Endodermal cell (in vitro differentiated cells): ENCODE measurements at regions not wholly inside any gene's neighbourhood (a gene's known extent, or its start where the extent isn't known, plus 50 kb on each side); places are given as distances from the start of the nearest gene placed in this dataset.

Experiments
- DNase-seq: peaks from one replicate; pipeline ENCODE4 v3.0.0-alpha.2; 2017
- H3K27ac ChIP-seq: 2 replicates; pipeline ENCODE4 v1.5.1; 2013; ENCODE audit warnings: mild to moderate bottlenecking, low read depth, low read length, moderate library complexity
- H3K27me3 ChIP-seq: 2 replicates; pipeline ENCODE4 v1.6.1; 2013; ENCODE audit warnings: mild to moderate bottlenecking, low read length, moderate library complexity; ENCODE audit not compliant: insufficient read depth, control insufficient read depth, poor library complexity, severe bottlenecking
- H3K36me3 ChIP-seq: 2 replicates; pipeline ENCODE4 v1.7.0; 2013; ENCODE audit warnings: mild to moderate bottlenecking, low read length, moderate library complexity; ENCODE audit not compliant: control insufficient read depth, insufficient read depth
- H3K4me1 ChIP-seq: one replicate; pipeline ENCODE4 v1.7.0; 2013; ENCODE audit warnings: low read length; ENCODE audit not compliant: control insufficient read depth, insufficient read depth
- H3K4me3 ChIP-seq: 2 replicates; pipeline ENCODE4 v1.5.1; 2013; ENCODE audit warnings: mild to moderate bottlenecking, low read length, moderate library complexity
- H3K9ac ChIP-seq: 2 replicates; pipeline ENCODE4 v1.6.1; 2013; ENCODE audit warnings: mild to moderate bottlenecking, low read length, moderate library complexity; ENCODE audit not compliant: poor library complexity, severe bottlenecking; ENCODE audit errors: extremely low read depth
- H3K9me3 ChIP-seq: 2 replicates; pipeline ENCODE4 v1.6.1; 2013; ENCODE audit warnings: mild to moderate bottlenecking, low read length, moderate library complexity; ENCODE audit not compliant: control insufficient read depth
- H3K27ac Mint-ChIP-seq: 2 replicates; pipeline ENCODE4 v1.8.0; 2020; ENCODE audit warnings: mixed read lengths
- H3K27me3 Mint-ChIP-seq: 2 replicates; pipeline ENCODE4 v1.8.0; 2021; ENCODE audit warnings: mild to moderate bottlenecking, mixed read lengths; ENCODE audit not compliant: insufficient read depth
- H3K36me3 Mint-ChIP-seq: 2 replicates; pipeline ENCODE4 v1.8.0; 2020; ENCODE audit warnings: low read depth, mixed read lengths
- H3K4me1 Mint-ChIP-seq: 2 replicates; pipeline ENCODE4 v1.8.0; 2020; ENCODE audit warnings: mixed read lengths
- H3K4me3 Mint-ChIP-seq: 2 replicates; pipeline ENCODE4 v1.8.0; 2020; ENCODE audit warnings: mild to moderate bottlenecking, moderate library complexity, mixed read lengths
- H3K9me3 Mint-ChIP-seq: 2 replicates; pipeline ENCODE4 v1.8.0; 2020; ENCODE audit warnings: mild to moderate bottlenecking, mixed read lengths
- CTCF ChIP-seq: fragments of 200-600 bp; sonication (generic); conservative IDR thresholded peaks from 2 replicates; pipeline ENCODE4 v1.5.0; 2021; ENCODE audit warnings: antibody characterized with exemption, mild to moderate bottlenecking
- WGBS, 2 experiments: methylation state at CpG; one replicate each; pipeline versions ENCODE4 v1.1.5 to v1.1.7; 2013; ENCODE audit warnings: missing lambda C conversion rate in 2 of 2, mixed read lengths in 1 of 2; ENCODE audit not compliant: insufficient coverage in 1 of 2, insufficient read length in 1 of 2; 5-methylcytosine and 5-hydroxymethylcytosine counted together

DNA sequence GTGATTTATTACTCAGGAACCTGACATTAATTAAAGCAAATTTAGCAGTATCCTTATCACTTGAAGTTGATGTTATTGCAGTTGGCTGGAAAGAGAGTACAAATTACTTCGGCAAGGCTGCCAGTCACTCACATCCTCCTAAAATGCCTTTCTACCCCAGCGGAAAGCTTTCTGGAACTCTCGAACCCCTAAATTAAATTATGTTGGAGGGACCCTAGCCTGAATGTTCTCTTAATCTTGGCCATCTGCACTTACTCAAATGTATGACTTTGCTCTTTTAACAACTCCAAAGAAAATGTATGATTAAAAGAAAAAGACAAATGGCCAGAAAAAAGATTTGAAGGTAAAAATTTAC lies 242.6 kb upstream of the USP25 start:
- no peak overlapping the region for H3K27ac Mint-ChIP-seq
- H3K27me3 Mint-ChIP-seq = no peaks in the 10 kb centered on the region
- Histone ChIP-seq H3K27ac (no peak overlapping the region), H3K9me3 (no peaks in the 10 kb centered on the region), H3K4me1 (no peaks in the 10 kb centered on the region), H3K4me3 (no peak overlapping the region), H3K36me3 (no peaks in the 10 kb centered on the region), H3K9ac (no peak overlapping the region), H3K27me3 (no peaks in the 10 kb centered on the region)
- H3K4me1 Mint-ChIP-seq = no peaks in the 10 kb centered on the region
- 96 to 100% methylated on average over 2 to 3 of the region's 3 CpGs for WGBS, 2 experiments
- H3K36me3 Mint-ChIP-seq = no peaks in the 10 kb centered on the region
- DNase-seq = no peak
- no peak for TF ChIP-seq CTCF
- H3K9me3 Mint-ChIP-seq = no peaks in the 10 kb centered on the region
- H3K4me3 Mint-ChIP-seq = no peak overlapping the region

DNA sequence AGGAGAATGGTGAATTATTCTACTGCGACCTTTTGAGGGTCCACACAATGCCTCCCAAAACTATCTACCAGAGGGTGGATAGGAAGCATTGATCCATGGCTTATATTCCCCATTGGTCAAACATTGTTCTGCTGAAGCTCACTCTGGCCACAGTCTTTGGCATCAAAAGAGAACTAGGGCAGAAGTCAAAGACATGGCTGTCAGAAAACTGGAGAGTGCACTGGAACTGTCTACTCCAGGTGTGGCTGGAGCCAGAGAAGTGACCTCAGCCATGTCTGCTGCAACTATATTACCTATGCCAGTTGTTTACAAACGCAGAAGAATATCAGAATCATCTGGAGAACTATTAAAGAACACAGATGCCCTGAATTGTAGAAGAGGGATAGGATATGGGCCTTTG lies 238.7 kb upstream of the USP25 start:
- Histone ChIP-seq H3K27ac (no peak overlapping the region), H3K9me3 (no peaks in the 10 kb centered on the region), H3K27me3 (no peaks in the 10 kb centered on the region), H3K4me1 (no peaks in the 10 kb centered on the region), H3K4me3 (no peak overlapping the region), H3K9ac (no peak overlapping the region), H3K36me3 (no peaks in the 10 kb centered on the region)
- Mint-ChIP-seq H3K27ac (no peak overlapping the region), H3K36me3 (no peaks in the 10 kb centered on the region), H3K9me3 (no peaks in the 10 kb centered on the region), H3K27me3 (no peaks in the 10 kb centered on the region), H3K4me3 (no peak overlapping the region), H3K4me1 (no peaks in the 10 kb centered on the region)
- no peak for DNase-seq
- TF ChIP-seq CTCF = no peak
- 89 to 94% methylated on average over 2 of the region's 2 CpGs for WGBS, 2 experiments

GRCh38 chr21:15493646-15494045 lies 236.1 kb upstream of the USP25 start:
- H3K4me1 Mint-ChIP-seq = no peaks in the 10 kb centered on the region
- Histone ChIP-seq H3K4me3 (no peak overlapping the region), H3K9ac (no peak overlapping the region), H3K27me3 (no peaks in the 10 kb centered on the region), H3K36me3 (no peaks in the 10 kb centered on the region), H3K9me3 (no peaks in the 10 kb centered on the region), H3K27ac (no peak overlapping the region), H3K4me1 (no peaks in the 10 kb centered on the region)
- no peak overlapping the region for H3K27ac Mint-ChIP-seq
- DNase-seq = no peak
- no peaks in the 10 kb centered on the region for H3K27me3 Mint-ChIP-seq
- no peaks in the 10 kb centered on the region for H3K9me3 Mint-ChIP-seq
- H3K36me3 Mint-ChIP-seq = no peaks in the 10 kb centered on the region
- H3K4me3 Mint-ChIP-seq = no peak overlapping the region
- WGBS, 2 experiments = 100% methylated on average over 1 to 3 of the region's 3 CpGs
- TF ChIP-seq CTCF = no peak
